Brain pericyte (primary cell): ENCODE measurements at regions not wholly inside any gene's neighbourhood (a gene's known extent, or its start where the extent isn't known, plus 50 kb on each side); places are given as distances from the start of the nearest gene placed in this dataset.
"Not testable (repeated sequence)": the region's sequence is repeated elsewhere in the genome, so short reads cannot be mapped to it uniquely, and the experiment has no call there.

Experiments used
- DNase-seq: peaks from one replicate; pipeline ENCODE4 v3.0.0-alpha.2; 2012; ENCODE audit warnings: low read depth, low spot score

DNA sequence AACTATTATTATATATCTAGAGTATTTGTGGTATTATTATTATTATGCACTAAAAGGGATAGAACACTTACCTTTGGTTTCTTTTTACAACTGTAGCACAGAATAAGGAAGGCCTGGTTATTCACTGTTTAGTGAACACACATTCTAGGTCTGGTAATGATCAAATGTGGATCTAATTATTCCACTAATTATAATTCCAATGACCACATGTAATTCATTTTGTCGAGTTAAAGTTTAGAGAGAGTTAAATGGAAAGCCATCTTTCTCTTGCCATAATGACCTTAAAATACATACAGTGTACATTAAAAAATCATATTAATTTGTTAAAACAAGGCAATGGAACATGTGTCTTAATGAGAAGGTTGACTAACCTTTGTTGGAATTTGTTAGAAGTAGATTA is 147.8 kb downstream of the SEM1 start:
- no peak for DNase-seq

DNA sequence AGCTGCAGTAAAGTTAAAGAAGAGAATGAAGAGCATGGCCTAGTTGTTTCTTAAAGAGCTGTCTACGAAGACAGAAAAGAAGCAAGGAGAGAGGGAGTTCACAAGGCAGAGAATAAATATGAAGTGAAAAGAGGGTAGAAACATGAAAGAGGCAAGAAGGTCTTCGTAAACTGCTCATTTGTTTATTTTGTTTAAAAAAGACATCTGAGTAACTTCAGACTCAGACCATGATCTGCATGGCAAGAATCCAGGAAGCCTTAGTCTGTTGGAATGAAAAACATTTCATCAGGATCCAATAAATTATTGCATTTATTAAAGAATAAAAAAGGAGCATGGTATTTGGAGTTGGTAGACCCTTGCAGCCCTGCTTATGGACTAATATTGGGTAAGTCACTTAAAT is 151.1 kb downstream of the SEM1 start:
- no peak for DNase-seq

- DNase-seq = no peak
Measured at GRCh38 chr7:96558093-96558492, 151.6 kb downstream of the SEM1 start.

DNA sequence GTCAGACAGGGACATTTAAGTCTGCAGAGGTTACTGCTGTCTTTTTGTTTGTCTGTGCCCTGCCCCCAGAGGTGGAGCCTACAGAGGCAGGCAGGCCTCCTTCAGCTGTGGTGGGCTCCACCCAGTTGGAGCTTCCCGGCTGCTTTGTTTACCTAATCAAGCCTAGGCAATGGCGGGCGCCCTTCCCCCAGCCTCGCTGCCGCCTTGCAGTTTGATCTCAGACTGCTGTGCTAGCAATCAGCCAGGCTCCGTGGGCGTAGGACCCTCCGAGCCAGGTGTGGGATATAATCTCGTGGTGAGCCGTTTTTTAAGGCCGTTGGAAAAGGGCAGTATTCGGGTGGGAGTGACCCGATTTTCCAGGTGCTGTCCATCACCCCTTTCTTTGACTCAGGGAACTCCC is 152.0 kb downstream of the SEM1 start:
- not testable (repeated sequence) for DNase-seq

- DNase-seq = no peak
Measured at GRCh38 chr7:96548664-96549063, 161.0 kb downstream of the SEM1 start.

GRCh38 chr7:96547371-96547811 is 162.3 kb downstream of the SEM1 start:
- DNase-seq = no peak

GRCh38 chr7:96546426-96546825 is 163.2 kb downstream of the SEM1 start:
- DNase-seq = no peak

- DNase-seq = no peak
Measured at GRCh38 chr7:96539471-96539870, 170.2 kb downstream of the SEM1 start.

GRCh38 chr7:96538632-96539031 is 171.0 kb downstream of the SEM1 start:
- no peak for DNase-seq

- DNase-seq = no peak
Measured at GRCh38 chr7:96534221-96534620, 175.4 kb downstream of the SEM1 start.

- DNase-seq = no peak
Measured at GRCh38 chr7:96532428-96532935, 177.2 kb downstream of the SEM1 start.

DNA sequence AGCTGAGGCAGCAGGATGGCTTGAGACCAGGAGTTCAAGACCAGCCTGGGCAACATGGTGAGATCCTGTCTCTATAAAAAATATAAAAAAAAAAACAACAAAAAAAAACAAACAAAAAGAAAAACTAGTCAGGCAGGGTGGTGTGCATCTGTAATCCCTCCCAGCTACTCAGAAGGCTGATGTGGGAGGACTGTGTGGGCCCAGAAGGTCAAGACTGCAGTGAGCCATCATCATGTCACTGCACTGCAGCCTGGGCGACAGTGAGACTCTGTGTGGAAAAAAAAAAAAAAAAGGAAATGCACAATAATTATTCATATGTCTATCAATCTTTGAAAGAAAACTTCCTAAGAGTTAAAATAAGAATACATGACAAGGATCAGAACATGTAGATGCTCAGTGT is 178.3 kb downstream of the SEM1 start:
- no peak for DNase-seq

DNA sequence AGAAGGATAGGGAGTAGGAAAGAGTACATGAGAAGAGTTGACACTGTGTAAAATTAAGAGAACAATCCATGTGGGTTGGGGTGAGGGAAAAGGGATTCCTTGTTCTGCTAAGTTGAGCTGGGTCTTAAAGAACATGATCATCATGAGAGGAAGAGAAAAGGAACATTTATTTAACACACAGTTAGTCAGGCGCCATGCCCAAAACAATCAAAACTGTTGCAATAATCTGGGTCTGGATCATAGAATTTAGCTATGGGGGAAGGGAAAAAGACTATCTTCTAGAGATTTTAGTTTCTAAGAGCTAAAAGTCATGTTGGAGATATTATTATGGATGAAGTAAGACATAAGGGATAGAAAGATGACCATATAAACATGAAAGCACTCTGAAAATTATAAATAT is 178.9 kb downstream of the SEM1 start:
- no peak for DNase-seq

- DNase-seq = no peak
Measured at GRCh38 chr7:96527133-96527827, 182.4 kb downstream of the SEM1 start.

DNA sequence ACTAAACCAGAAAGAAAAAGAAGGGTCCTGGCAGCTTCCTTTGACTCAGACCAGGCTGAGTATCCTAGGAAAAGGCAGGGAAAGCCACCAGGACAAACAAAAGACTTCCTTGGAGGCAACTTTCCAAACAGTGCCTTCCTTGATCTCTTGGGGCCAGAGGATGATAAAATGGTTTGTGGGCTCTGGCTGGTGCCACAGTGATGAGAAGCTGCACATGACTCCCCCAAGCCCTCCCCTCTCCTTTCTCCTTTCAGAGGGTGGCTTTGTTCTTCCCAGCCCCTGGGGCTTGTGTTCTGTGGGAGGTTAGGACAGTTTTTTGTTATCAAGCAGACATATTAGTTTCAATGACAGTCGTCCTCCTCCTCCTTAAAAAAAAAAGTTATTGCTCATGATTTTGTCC is 183.2 kb downstream of the SEM1 start:
- DNase-seq = no peak

DNA sequence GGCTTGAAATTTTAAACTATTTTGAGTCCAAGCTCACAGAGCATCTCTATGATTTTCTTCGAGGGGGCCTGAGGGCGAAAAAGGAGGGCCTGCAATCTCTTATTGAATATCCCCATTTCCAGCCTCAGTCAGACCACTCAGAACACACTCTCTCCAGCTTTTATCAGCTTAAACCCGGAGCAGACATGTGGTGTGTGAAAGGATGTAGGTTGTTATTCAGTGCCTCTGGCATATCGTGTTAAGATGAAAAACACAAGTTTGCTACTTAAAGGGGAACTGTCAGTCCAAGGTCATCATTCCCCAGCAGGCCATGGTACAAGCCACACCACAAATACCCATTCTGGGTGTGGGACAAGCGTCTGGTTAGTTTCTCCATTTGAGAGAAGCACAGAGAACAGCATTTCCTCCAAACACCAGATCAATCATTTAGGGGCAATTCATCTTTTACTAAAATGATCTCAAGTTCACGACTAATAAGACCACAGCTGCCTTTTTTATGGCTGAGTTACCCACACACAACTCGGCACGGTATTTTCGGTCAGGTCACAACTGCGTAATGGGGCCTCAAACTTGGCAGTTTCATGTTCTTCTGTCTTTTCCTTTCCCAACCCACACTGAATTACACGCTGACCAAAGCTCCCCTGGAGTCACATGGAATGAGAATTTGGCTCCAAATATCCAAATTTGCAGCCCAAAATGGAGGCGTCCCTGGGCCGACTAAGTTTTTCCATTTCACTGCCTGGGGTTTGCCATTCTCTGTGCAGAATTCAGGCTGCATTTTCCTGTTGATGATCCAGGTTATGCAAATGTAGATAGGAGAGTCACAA is 188.4 kb downstream of the SEM1 start:
- no peak for DNase-seq

- DNase-seq = no peak
Measured at GRCh38 chr7:96508371-96508770, 186.5 kb upstream of the SLC25A13 start.

DNA sequence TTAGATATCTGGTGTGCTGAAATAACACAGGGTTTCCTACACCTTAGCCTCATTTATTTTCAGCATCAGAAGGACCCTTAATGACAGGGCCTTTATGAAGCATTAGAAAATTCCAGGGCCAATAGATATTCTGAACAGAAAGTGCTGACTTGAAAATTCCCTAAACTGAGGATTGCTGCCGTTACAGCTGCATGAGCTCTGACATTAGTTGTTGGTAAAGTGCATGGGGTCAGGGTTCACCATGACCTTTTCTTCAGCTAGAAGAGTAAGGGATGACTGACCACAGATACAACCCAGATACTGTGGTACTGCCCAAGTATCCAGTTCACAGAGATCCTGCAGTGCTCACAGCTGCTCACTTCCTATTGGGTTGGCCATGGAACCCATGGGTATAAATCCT is 181.7 kb upstream of the SLC25A13 start:
- DNase-seq = no peak

DNA sequence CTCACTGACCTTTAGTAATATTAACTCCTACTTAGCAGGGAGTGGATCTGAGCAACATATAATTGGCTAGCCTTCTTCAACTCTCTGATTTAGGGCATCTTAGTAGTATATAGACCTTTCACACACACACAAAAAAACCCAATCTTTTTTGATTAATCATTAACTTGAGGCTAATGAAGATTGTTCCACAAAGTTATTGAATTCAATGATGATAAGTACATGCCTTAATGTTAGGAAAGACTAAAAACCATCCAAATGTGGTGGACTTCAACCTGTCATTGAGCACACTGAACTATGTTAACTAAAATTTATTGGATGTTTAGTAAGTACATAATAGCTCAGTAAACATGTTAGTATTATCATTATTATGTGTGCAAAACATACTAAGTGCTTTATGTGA is 179.4 kb upstream of the SLC25A13 start:
- DNase-seq = no peak

- DNase-seq = no peak
Measured at GRCh38 chr7:96499532-96499931, 177.6 kb upstream of the SLC25A13 start.

DNA sequence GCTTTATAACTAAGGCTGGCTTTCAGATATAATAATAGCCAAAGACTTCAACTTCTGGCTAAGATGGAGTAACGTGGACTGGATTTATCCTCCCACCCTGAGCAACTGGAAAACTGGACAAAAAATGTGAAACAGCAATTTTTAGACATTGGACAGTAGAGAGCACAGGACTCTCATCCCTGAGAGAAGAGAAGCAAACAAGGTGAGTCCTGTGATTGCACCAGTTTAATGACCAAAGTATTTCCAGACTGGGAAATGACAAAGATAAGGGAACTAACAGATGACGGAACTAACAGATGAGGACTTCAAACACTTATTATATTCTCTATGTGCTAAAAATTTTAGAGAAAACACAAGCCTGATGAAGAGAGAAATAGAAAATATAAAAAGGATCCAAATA is 175.7 kb upstream of the SLC25A13 start:
- DNase-seq = no peak

GRCh38 chr7:96495751-96496216 is 173.9 kb upstream of the SLC25A13 start:
- no peak for DNase-seq

DNA sequence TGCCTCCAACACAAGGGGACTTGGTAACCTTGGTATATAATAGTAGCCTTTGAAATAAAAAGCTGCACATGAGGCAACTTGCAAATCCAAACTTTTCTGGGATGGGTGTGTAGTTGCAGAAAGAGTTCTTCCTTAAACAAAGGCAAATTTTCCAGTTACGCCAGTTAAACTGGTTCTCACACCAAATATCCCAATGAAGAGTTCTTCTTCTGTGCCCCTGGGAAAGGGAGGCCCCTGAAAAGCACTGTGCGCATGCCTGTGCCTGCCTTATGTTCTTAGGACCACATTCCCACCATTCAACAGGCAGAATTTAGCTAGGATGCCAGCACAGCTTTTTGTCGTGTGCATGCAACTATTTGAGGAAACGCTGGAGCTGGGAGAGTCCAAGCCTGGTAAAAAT is 164.8 kb upstream of the SLC25A13 start:
- no peak for DNase-seq
